ENCODE measurements at regions not wholly inside any gene's neighbourhood (a gene's known extent, or its start where the extent isn't known, plus 50 kb on each side); places are given as distances from the start of the nearest gene placed in this dataset.
A peak's percentile ranks its signal among the peaks of the same experiment; 100 is the strongest.

GRCh38 chr10:9792181-9792580 is 1225.5 kb upstream of the CELF2 start:
- 100% methylated on average over 2 of the region's 3 CpGs for WGBS (ENCODE audit: extremely low coverage, insufficient coverage, insufficient read length)
- Histone ChIP-seq H3K27me3 (ENCODE audit: insufficient read depth, low read length) (no peaks in the 10 kb centered on the region), H2BK5ac (ENCODE audit: low read depth, low read length, poor library complexity) (no peak overlapping the region), H2AFZ (ENCODE audit: insufficient read depth, low read length, poor library complexity) (no peak overlapping the region), H3K79me2 (ENCODE audit: control insufficient read depth, insufficient read depth, low read length, poor library complexity) (no peaks in the 10 kb centered on the region), H4K12ac (ENCODE audit: low read depth, low read length) (no peak overlapping the region), H3K4me2 (ENCODE audit: low read length) (no peak overlapping the region), H2AK5ac (ENCODE audit: low read length) (no peak overlapping the region), H3K36me3 (ENCODE audit: control insufficient read depth in 1 of 2, insufficient read depth in 2 of 2, low read length in 2 of 2) (no peaks in the 10 kb centered on the region), H4K8ac (ENCODE audit: low read depth, low read length) (no peak overlapping the region), H3K4me3 (ENCODE audit: low read depth, low read length) (no peak overlapping the region), H3K79me1 (ENCODE audit: low read length) (no peaks in the 10 kb centered on the region), H2BK12ac (ENCODE audit: low read length) (no peak overlapping the region), H3K23ac (ENCODE audit: low read length) (no peak overlapping the region), H4K91ac (ENCODE audit: low read depth, low read length) (no peak overlapping the region), H3K4me1 (ENCODE audit: control insufficient read depth in 1 of 2, insufficient read depth in 2 of 2, low read length in 2 of 2) (no peaks in the 10 kb centered on the region), H3K4ac (ENCODE audit: low read depth, low read length) (no peak overlapping the region), H3K14ac (ENCODE audit: low read length) (no peak overlapping the region), H3K9me3 (ENCODE audit: insufficient read depth, low read depth, low read length) (no peaks in the 10 kb centered on the region), H3K9ac (ENCODE audit: low read length) (no peak overlapping the region), H3K27ac (ENCODE audit: low read depth, low read length) (no peak overlapping the region), H3K18ac (ENCODE audit: low read length) (no peak overlapping the region), H2BK120ac (ENCODE audit: insufficient read depth, low read length, poor library complexity) (no peak overlapping the region)
- DNase-seq, result peak in 1 of 2 donors; percentile 2

GRCh38 chr10:9796564-9796963 is 1221.1 kb upstream of the CELF2 start:
- Histone ChIP-seq H4K12ac (ENCODE audit: low read depth, low read length) (no peak overlapping the region), H4K8ac (ENCODE audit: low read depth, low read length) (no peak overlapping the region)

GRCh38 chr10:9800011-9800410 is 1217.7 kb upstream of the CELF2 start:
- Histone ChIP-seq H3K9me3 (ENCODE audit: insufficient read depth, low read depth, low read length) (no peaks in the 10 kb centered on the region), H3K18ac (ENCODE audit: low read length) (no peak overlapping the region), H4K12ac (ENCODE audit: low read depth, low read length) (no peak overlapping the region), H3K9ac (ENCODE audit: low read length) (no peak overlapping the region), H2BK5ac (ENCODE audit: low read depth, low read length, poor library complexity) (no peak overlapping the region), H4K8ac (ENCODE audit: low read depth, low read length) (no peak overlapping the region), H3K27ac (ENCODE audit: low read depth, low read length) (no peak overlapping the region), H2AFZ (ENCODE audit: insufficient read depth, low read length, poor library complexity) (no peak overlapping the region), H3K36me3 (ENCODE audit: control insufficient read depth in 1 of 2, insufficient read depth in 2 of 2, low read length in 2 of 2) (no peaks in the 10 kb centered on the region), H2BK120ac (ENCODE audit: insufficient read depth, low read length, poor library complexity) (no peak overlapping the region), H3K79me1 (ENCODE audit: low read length) (no peaks in the 10 kb centered on the region), H3K23ac (ENCODE audit: low read length) (no peak overlapping the region), H3K4me1 (ENCODE audit: control insufficient read depth in 1 of 2, insufficient read depth in 2 of 2, low read length in 2 of 2) (no peaks in the 10 kb centered on the region), H3K27me3 (ENCODE audit: insufficient read depth, low read length) (no peaks in the 10 kb centered on the region), H4K91ac (ENCODE audit: low read depth, low read length) (no peak overlapping the region), H2AK5ac (ENCODE audit: low read length) (no peak overlapping the region), H3K4me2 (ENCODE audit: low read length) (no peak overlapping the region), H3K4me3 (ENCODE audit: low read depth, low read length) (no peak overlapping the region), H2BK12ac (ENCODE audit: low read length) (no peak overlapping the region), H3K14ac (ENCODE audit: low read length) (no peak overlapping the region), H3K79me2 (ENCODE audit: control insufficient read depth, insufficient read depth, low read length, poor library complexity) (no peaks in the 10 kb centered on the region), H3K4ac (ENCODE audit: low read depth, low read length) (no peak overlapping the region)
- WGBS (ENCODE audit: extremely low coverage, insufficient coverage, insufficient read length), result no CpG with 5 or more reads among the region's 1 CpG
- DNase-seq, result no peak

More at GRCh38 chr10:9796564-9796963, 1221.1 kb upstream of the CELF2 start:
- Histone ChIP-seq H2BK120ac (ENCODE audit: insufficient read depth, low read length, poor library complexity) (no peak overlapping the region), H4K91ac (ENCODE audit: low read depth, low read length) (no peak overlapping the region), H3K4me2 (ENCODE audit: low read length) (no peak overlapping the region), H2BK5ac (ENCODE audit: low read depth, low read length, poor library complexity) (no peak overlapping the region), H3K27ac (ENCODE audit: low read depth, low read length) (no peak overlapping the region), H3K23ac (ENCODE audit: low read length) (no peak overlapping the region), H3K4me1 (ENCODE audit: control insufficient read depth in 1 of 2, insufficient read depth in 2 of 2, low read length in 2 of 2) (no peaks in the 10 kb centered on the region), H3K9me3 (ENCODE audit: insufficient read depth, low read depth, low read length) (no peaks in the 10 kb centered on the region), H3K4ac (ENCODE audit: low read depth, low read length) (no peak overlapping the region), H3K4me3 (ENCODE audit: low read depth, low read length) (no peak overlapping the region), H3K79me2 (ENCODE audit: control insufficient read depth, insufficient read depth, low read length, poor library complexity) (no peaks in the 10 kb centered on the region), H2AK5ac (ENCODE audit: low read length) (no peak overlapping the region), H3K9ac (ENCODE audit: low read length) (no peak overlapping the region), H2AFZ (ENCODE audit: insufficient read depth, low read length, poor library complexity) (no peak overlapping the region), H3K27me3 (ENCODE audit: insufficient read depth, low read length) (no peaks in the 10 kb centered on the region), H3K14ac (ENCODE audit: low read length) (no peak overlapping the region), H2BK12ac (ENCODE audit: low read length) (no peak overlapping the region), H3K79me1 (ENCODE audit: low read length) (no peaks in the 10 kb centered on the region), H3K36me3 (ENCODE audit: control insufficient read depth in 1 of 2, insufficient read depth in 2 of 2, low read length in 2 of 2) (no peaks in the 10 kb centered on the region), H3K18ac (ENCODE audit: low read length) (no peak overlapping the region)
- DNase-seq, result no peak
- WGBS (ENCODE audit: extremely low coverage, insufficient coverage, insufficient read length), result no CpG with 5 or more reads among the region's 3 CpGs

- Histone ChIP-seq H3K23ac (ENCODE audit: low read length) (no peak overlapping the region), H2AK5ac (ENCODE audit: low read length) (no peak overlapping the region), H3K9ac (ENCODE audit: low read length) (no peak overlapping the region), H3K27me3 (ENCODE audit: insufficient read depth, low read length) (no peaks in the 10 kb centered on the region), H3K4me3 (ENCODE audit: low read depth, low read length) (no peak overlapping the region), H4K91ac (ENCODE audit: low read depth, low read length) (no peak overlapping the region), H3K36me3 (ENCODE audit: control insufficient read depth in 1 of 2, insufficient read depth in 2 of 2, low read length in 2 of 2) (no peaks in the 10 kb centered on the region), H3K79me2 (ENCODE audit: control insufficient read depth, insufficient read depth, low read length, poor library complexity) (no peaks in the 10 kb centered on the region), H3K9me3 (ENCODE audit: insufficient read depth, low read depth, low read length) (no peaks in the 10 kb centered on the region), H3K4me1 (ENCODE audit: control insufficient read depth in 1 of 2, insufficient read depth in 2 of 2, low read length in 2 of 2) (no peaks in the 10 kb centered on the region), H2AFZ (ENCODE audit: insufficient read depth, low read length, poor library complexity) (no peak overlapping the region), H3K4me2 (ENCODE audit: low read length) (no peak overlapping the region), H2BK5ac (ENCODE audit: low read depth, low read length, poor library complexity) (no peak overlapping the region), H2BK120ac (ENCODE audit: insufficient read depth, low read length, poor library complexity) (no peak overlapping the region), H3K79me1 (ENCODE audit: low read length) (no peaks in the 10 kb centered on the region), H3K27ac (ENCODE audit: low read depth, low read length) (no peak overlapping the region), H3K18ac (ENCODE audit: low read length) (no peak overlapping the region), H4K8ac (ENCODE audit: low read depth, low read length) (no peak overlapping the region), H3K4ac (ENCODE audit: low read depth, low read length) (no peak overlapping the region), H3K14ac (ENCODE audit: low read length) (no peak overlapping the region), H2BK12ac (ENCODE audit: low read length) (no peak overlapping the region), H4K12ac (ENCODE audit: low read depth, low read length) (no peak overlapping the region)
- no CpG with 5 or more reads among the region's 2 CpGs for WGBS (ENCODE audit: extremely low coverage, insufficient coverage, insufficient read length)
- DNase-seq, result no peak
These were observed 1217.1 kb upstream of the CELF2 start for GRCh38 chr10:9800571-9800970.
